Suprapubic skin (tissue), 4 donors: ENCODE measurements at regions not wholly inside any gene's neighbourhood (a gene's known extent, or its start where the extent isn't known, plus 50 kb on each side); places are given as distances from the start of the nearest gene placed in this dataset.

Source experiments
- DNase-seq, 2 donors: peaks; one replicate each; pipeline ENCODE4 v3.0.0-alpha.2; 2019; ENCODE audit warnings: low spot score in 2 of 2
- H3K27ac ChIP-seq: fragments of 200-600 bp; sonication (generic); one replicate; pipeline ENCODE4 v1.5.1; 2019
- H3K27me3 ChIP-seq: fragments of 200-600 bp; sonication (generic); one replicate; pipeline ENCODE4 v1.5.1; 2019
- H3K36me3 ChIP-seq: fragments of 200-600 bp; sonication (generic); one replicate; pipeline ENCODE4 v1.5.1; 2019
- H3K4me1 ChIP-seq: fragments of 200-600 bp; sonication (generic); one replicate; pipeline ENCODE4 v1.5.1; 2019
- H3K4me3 ChIP-seq: fragments of 200-600 bp; sonication (generic); one replicate; pipeline ENCODE4 v1.5.1; 2019; ENCODE audit warnings: mild to moderate bottlenecking
- H3K9me3 ChIP-seq: fragments of 200-600 bp; sonication (generic); one replicate; pipeline ENCODE4 v1.5.1; 2019
- EP300 ChIP-seq: sonication (generic); formaldehyde crosslinking; IDR thresholded peaks from one replicate; pipeline ENCODE4 v1.6.1; 2017; ENCODE audit warnings: antibody characterized with exemption
- POLR2A ChIP-seq, 2 donors: fragments of 450-650 bp; IDR thresholded peaks; one replicate each; pipeline ENCODE4 v1.6.1; 2017; ENCODE audit warnings: antibody characterized with exemption in 2 of 2, mild to moderate bottlenecking in 2 of 2, moderate library complexity in 2 of 2
- POLR2AphosphoS5 ChIP-seq, 3 donors: sonication (generic); formaldehyde crosslinking; IDR thresholded peaks; one replicate each; pipeline ENCODE4 v1.6.1; 2017; ENCODE audit warnings: antibody characterized with exemption in 3 of 3
- WGBS: methylation state at CpG from one replicate; pipeline ENCODE4 v1.1.5; 2018; 5-methylcytosine and 5-hydroxymethylcytosine counted together
- TF ChIP-seq, protein P1 (sequence below), 2 donors: fragments of 200-600 bp in 1 of 2; fragments of 450-650 bp in 1 of 2; sonication (generic) in 1 of 2; IDR thresholded peaks; one replicate each; pipeline ENCODE4 v1.5.1; 2016 to 2019; ENCODE audit warnings: antibody characterized with exemption in 2 of 2, mild to moderate bottlenecking in 1 of 2, moderate library complexity in 1 of 2

DNA sequence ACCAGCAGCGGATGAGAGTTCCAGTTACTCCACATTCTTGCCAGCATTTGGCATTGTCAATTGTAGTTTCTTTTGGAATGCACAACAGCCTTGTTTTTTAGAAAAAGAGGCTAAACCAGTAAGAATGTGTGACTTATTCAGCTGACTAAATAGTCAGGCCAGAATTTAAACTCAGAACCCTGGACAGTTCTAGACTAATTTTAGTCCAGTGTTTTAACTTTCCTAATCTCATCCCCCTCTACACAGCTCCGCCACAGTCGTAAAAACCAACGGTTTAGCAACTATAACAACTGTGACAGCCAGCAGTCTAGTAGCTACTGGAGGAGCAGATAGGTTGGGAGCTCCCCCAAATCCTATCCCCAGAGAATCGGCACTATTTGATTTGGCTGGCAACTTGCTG lies 103.7 kb downstream of the FOXD1 start:
- Histone ChIP-seq H3K27me3 (peaks cover 9% of the 10 kb centered on the region), H3K27ac (no peak overlapping the region), H3K36me3 (no peaks in the 10 kb centered on the region), H3K9me3 (no peaks in the 10 kb centered on the region), H3K4me1 (no peaks in the 10 kb centered on the region), H3K4me3 (no peak overlapping the region)
- no peak for DNase-seq
- 78% methylated on average over 5 of the region's 5 CpGs for WGBS
- TF ChIP-seq EP300 (no peak), POLR2AphosphoS5 (IDR thresholded peaks at IDR 0.05) (no peak), POLR2A (IDR thresholded peaks at IDR 0.05) (no peak)
- TF ChIP-seq, protein P1, sequence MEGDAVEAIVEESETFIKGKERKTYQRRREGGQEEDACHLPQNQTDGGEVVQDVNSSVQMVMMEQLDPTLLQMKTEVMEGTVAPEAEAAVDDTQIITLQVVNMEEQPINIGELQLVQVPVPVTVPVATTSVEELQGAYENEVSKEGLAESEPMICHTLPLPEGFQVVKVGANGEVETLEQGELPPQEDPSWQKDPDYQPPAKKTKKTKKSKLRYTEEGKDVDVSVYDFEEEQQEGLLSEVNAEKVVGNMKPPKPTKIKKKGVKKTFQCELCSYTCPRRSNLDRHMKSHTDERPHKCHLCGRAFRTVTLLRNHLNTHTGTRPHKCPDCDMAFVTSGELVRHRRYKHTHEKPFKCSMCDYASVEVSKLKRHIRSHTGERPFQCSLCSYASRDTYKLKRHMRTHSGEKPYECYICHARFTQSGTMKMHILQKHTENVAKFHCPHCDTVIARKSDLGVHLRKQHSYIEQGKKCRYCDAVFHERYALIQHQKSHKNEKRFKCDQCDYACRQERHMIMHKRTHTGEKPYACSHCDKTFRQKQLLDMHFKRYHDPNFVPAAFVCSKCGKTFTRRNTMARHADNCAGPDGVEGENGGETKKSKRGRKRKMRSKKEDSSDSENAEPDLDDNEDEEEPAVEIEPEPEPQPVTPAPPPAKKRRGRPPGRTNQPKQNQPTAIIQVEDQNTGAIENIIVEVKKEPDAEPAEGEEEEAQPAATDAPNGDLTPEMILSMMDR (IDR thresholded peaks at IDR 0.05), result no peak

DNA sequence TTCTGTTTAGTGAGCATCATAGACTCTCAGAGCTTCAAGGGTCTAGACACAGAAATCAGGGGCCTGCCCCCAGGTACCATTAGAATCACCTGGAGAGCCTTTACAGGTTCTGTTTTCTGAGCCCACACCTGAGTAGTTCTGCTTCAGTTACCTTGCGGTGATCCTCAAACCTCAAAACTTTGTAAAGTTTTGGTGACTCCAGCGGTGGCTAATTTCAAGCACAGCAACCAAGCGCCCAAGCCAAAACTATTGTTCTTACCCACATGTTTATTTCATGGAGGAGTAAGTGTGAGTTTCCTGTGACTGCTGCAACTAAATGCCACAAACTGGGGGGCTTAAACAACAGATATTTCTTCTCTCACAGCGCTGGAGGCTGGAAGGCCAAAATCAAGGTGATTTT lies 108.9 kb downstream of the FOXD1 start:
- TF ChIP-seq, protein P1 (IDR thresholded peaks at IDR 0.05), result no peak
- H3K27me3 ChIP-seq, result peaks cover 32% of the 10 kb centered on the region
- H3K4me3 ChIP-seq, result no peak overlapping the region
- H3K27ac ChIP-seq, result no peak overlapping the region
- no peaks in the 10 kb centered on the region for H3K9me3 ChIP-seq
- no peak for DNase-seq
- 96% methylated on average over 4 of the region's 4 CpGs for WGBS
- H3K4me1 ChIP-seq, result no peaks in the 10 kb centered on the region
- no peaks in the 10 kb centered on the region for H3K36me3 ChIP-seq

DNA sequence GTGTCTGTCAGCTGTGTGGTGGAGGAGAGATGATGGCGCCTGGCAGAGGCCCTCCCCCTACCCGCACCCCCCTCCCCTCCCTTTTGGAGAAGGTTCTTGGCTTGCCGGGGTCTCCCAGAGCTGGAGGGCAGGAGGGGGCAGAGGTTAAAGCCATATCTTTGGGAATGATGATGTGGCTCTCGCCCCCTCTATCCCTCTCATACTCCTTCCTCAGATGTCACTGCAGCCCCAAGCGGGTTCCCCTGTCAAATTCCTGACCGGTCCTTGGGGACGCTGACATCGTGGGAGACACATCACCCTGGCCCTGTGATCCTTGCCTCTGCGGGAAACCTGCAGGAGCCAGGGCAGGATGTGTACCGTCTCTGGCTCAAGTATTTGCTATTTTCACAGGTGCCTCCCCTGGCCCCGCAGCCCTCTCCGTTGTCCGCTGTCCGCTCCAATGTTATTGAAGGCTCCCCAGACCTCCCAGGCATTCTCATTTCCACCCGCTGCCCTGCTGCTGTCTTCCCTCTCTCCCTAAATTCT lies 109.5 kb downstream of the FOXD1 start:
- no peaks in the 10 kb centered on the region for H3K9me3 ChIP-seq
- H3K27me3 ChIP-seq, result peaks cover 38% of the 10 kb centered on the region
- TF ChIP-seq, protein P1 (IDR thresholded peaks at IDR 0.05), result no peak
- TF ChIP-seq POLR2A (IDR thresholded peaks at IDR 0.05) (no peak), POLR2AphosphoS5 (IDR thresholded peaks at IDR 0.05) (no peak), EP300 (no peak)
- H3K27ac ChIP-seq, result peak overlapping the region; percentile 58
- H3K4me3 ChIP-seq, result no peak overlapping the region
- WGBS, result 70% methylated on average over 15 of the region's 15 CpGs
- no peaks in the 10 kb centered on the region for H3K36me3 ChIP-seq
- no peak for DNase-seq
- H3K4me1 ChIP-seq, result no peaks in the 10 kb centered on the region

DNA sequence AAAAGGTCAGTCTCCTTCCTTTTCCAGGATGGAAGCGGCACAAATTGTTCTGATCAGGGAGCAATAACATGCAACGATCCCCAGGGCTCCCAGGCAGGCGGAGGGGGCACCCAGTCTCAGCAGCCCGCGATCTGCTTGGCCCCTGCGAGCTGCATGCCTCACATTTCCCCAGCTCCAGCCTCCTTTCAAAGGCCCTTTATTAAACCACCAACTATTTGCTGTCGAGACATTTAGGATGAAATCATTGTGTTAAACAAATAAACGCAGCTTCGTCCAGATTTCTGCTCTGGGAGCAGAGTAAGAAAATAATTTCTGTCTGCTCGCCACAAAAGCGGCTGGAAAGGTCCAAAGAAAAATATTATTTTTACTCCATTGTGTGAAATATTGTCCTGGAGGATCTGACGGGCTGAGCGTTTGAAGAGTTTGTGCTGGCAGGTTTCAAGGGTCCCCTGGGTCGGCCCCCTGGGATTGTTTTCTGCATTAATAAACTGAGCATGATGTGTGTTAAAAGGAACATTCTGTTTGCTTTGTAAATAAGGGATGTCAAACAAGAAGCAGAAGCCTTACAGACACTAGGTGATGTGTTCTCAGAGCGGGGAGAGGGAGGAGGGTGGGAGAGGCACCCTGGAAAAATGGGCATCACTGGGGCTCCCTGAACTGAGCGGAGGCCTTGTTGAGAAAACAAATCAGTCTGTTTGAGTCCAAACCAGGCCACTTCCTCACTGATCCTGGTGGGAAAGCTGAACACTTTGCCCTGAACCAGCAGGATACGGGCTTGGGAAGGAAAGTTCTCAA lies 110.1 kb downstream of the FOXD1 start:
- no peak overlapping the region for H3K4me3 ChIP-seq
- no peaks in the 10 kb centered on the region for H3K36me3 ChIP-seq
- H3K4me1 ChIP-seq, result no peaks in the 10 kb centered on the region
- 60% methylated on average over 17 of the region's 17 CpGs for WGBS
- TF ChIP-seq POLR2AphosphoS5 (IDR thresholded peaks at IDR 0.05) (no peak), POLR2A (IDR thresholded peaks at IDR 0.05) (no peak), EP300 (no peak)
- TF ChIP-seq, protein P1 (IDR thresholded peaks at IDR 0.05), result no peak
- H3K27ac ChIP-seq, result peak overlapping the region; percentile 58
- no peaks in the 10 kb centered on the region for H3K9me3 ChIP-seq
- peaks cover 43% of the 10 kb centered on the region for H3K27me3 ChIP-seq
- DNase-seq, result no peak

DNA sequence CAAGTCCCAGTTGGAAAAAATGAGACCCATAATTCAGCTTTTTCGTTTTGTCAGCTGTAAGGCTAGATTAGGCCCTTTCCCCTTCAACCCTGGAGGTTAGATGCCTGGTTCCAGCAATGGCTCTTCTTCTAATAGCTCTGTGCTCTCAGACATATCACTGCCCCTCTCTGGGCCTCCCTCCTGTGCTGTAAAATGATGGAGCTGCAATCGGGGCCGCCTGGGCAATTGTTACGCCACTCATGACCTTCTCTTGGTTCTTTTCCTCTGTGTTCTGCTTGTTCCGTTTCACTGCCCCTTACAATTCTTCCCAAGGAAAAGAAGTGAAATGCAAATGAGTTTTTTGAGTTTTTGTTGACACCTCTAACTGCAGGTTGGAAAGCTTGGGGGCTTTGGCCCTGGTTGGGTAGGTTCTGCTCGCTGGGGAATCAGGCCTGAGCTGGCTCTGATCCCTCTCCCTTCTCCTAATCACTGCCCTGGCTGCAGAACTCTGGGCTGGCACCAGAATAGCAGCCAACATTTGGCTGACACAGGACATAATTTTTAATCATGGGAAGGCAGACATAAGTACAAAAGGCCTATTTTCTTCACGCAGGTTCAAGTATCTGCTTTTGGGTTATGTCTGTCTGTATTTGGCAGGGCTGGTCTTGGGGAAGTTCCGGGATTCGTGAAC lies 110.9 kb downstream of the FOXD1 start:
- no peak for DNase-seq
- Histone ChIP-seq H3K4me3 (no peak overlapping the region), H3K9me3 (no peaks in the 10 kb centered on the region), H3K27ac (peak overlapping the region; percentile 58), H3K27me3 (peaks cover 50% of the 10 kb centered on the region), H3K36me3 (no peaks in the 10 kb centered on the region), H3K4me1 (no peaks in the 10 kb centered on the region)
- WGBS, result 61% methylated on average over 9 of the region's 9 CpGs
- no peak for TF ChIP-seq EP300
- TF ChIP-seq, protein P1 (IDR thresholded peaks at IDR 0.05), result no peak
- TF ChIP-seq POLR2A (IDR thresholded peaks at IDR 0.05), result no peak
- TF ChIP-seq POLR2AphosphoS5 (IDR thresholded peaks at IDR 0.05), result no peak
